Naive thymus-derived CD8-positive, alpha-beta T cell (primary cell): ENCODE measurements at regions not wholly inside any gene's neighbourhood (a gene's known extent, or its start where the extent isn't known, plus 50 kb on each side); places are given as distances from the start of the nearest gene placed in this dataset.
"Not testable (repeated sequence)": the region's sequence is repeated elsewhere in the genome, so short reads cannot be mapped to it uniquely, and the experiment has no call there.

Experiments
- ATAC-seq, 2 donors: fragments of 150-1000 bp; cut with Tn5 transposase in 1 of 2; sonication (Bioruptor Pico), chemical (Tn5 transposase) in 1 of 2; 1 replicate in 1 of 2; 2 replicates in 1 of 2; pipeline ENCODE4 v1.10.0; 2021; ENCODE audit warnings: mild to moderate bottlenecking in 2 of 2, moderate library complexity in 2 of 2
- POLR2A ChIA-PET: fragments of 350-600 bp; sonication (Branson Sonifier 250); formaldehyde crosslinking; loops from one replicate; lab custom pipeline; 2021; ENCODE audit warnings: antibody characterized with exemption; lab: Charles Lee
- DNase-seq, 10 donors: peaks; one replicate each; pipeline versions ENCODE4 v3.0.0 to v3.0.0-alpha.2; 2020 to 2022
- H3K27ac Mint-ChIP-seq, 10 donors: one replicate each; pipeline ENCODE4 v1.8.0; 2020 to 2022; ENCODE audit warnings: mild to moderate bottlenecking in 10 of 10, mixed read lengths in 10 of 10, moderate library complexity in 4 of 10, inconsistent platforms in 1 of 10
- H3K27me3 Mint-ChIP-seq, 5 donors: one replicate each; pipeline ENCODE4 v1.8.0; 2021 to 2022; ENCODE audit warnings: mixed read lengths in 5 of 5
- H3K36me3 Mint-ChIP-seq, 3 donors: one replicate each; pipeline ENCODE4 v1.8.0; 2020 to 2022; ENCODE audit warnings: mixed read lengths in 3 of 3, mild to moderate bottlenecking in 2 of 3, inconsistent platforms in 1 of 3
- H3K4me1 Mint-ChIP-seq, 4 donors: one replicate each; pipeline ENCODE4 v1.8.0; 2021 to 2022; ENCODE audit warnings: mixed read lengths in 4 of 4
- H3K4me3 Mint-ChIP-seq, 10 donors: one replicate each; pipeline ENCODE4 v1.8.0; 2020 to 2022; ENCODE audit warnings: mild to moderate bottlenecking in 10 of 10, mixed read lengths in 10 of 10, moderate library complexity in 6 of 10, inconsistent platforms in 1 of 10
- H3K9me3 Mint-ChIP-seq, 9 donors: one replicate each; pipeline ENCODE4 v1.8.0; 2020 to 2022; ENCODE audit warnings: mixed read lengths in 9 of 9, mild to moderate bottlenecking in 3 of 9, inconsistent platforms in 1 of 9, moderate library complexity in 1 of 9

DNA sequence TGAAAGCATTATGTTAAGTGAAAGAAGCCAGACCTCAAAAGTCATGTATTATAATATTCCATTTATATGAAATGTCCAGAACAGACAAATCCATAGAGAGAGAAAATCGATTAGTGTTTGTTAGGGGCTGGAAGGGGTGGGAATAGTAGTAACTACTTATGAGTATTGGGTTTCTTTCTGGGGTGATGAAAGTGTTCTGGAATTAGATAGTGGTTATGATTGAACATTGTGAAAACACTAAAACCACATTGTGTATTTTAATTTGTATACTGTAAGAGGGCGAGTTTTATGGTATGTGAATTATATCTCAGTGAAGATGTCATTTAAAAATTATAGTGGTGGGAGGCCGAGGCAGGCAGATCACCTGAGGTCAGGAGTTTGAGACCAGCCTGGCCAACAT, 52.0 kb upstream of the KIF13A start:
- Mint-ChIP-seq H3K4me1 (no peaks in the 10 kb centered on the region), H3K9me3 (peaks cover 0 to 2% (median 0%) of the 10 kb centered on the region in 9 donors), H3K4me3 (no peak overlapping the region), H3K27ac (no peak overlapping the region), H3K27me3 (peaks cover 0 to 2% (median 0%) of the 10 kb centered on the region in 5 donors), H3K36me3 (no peaks in the 10 kb centered on the region)
- ATAC-seq (no peak), DNase-seq (no peak)
- POLR2A ChIA-PET, result no interaction called here

GRCh38 chr6:18038235-18038634, 50.8 kb upstream of the KIF13A start:
- H3K4me1 Mint-ChIP-seq, ATAC-seq, DNase-seq, H3K27ac Mint-ChIP-seq, H3K27me3 Mint-ChIP-seq, H3K4me3 Mint-ChIP-seq, H3K36me3 Mint-ChIP-seq, POLR2A ChIA-PET, H3K9me3 Mint-ChIP-seq: not testable (repeated sequence)
